ENCODE measurements at regions not wholly inside any gene's neighbourhood (a gene's known extent, or its start where the extent isn't known, plus 50 kb on each side); places are given as distances from the start of the nearest gene placed in this dataset.

DNA sequence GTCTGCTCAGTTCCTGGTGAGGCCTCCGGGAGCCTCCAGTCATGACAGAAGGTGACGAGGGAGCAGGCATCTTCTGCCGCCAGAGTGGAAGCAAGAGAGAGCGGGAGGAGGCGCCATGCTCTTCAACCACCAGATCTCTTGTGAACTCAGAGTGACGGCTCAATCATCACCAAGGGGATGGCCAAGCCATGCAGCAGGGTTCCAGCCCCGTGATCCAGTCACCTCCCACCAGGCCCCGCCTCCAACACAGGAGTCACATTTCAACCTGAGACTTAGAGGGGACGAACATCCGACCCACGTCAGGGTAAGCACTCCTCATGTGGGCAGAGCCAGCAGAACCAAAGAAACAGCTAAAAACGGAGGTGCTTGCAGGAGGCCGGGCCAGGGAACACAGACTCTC lies 1470.5 kb downstream of the BRD1 start:
- no peaks in the 10 kb centered on the region for H3K4me1 ChIP-seq (ENCODE audit: low read depth)
- H3K27me3 ChIP-seq: no peaks in the 10 kb centered on the region
- DNase-seq (ENCODE audit: low read depth in 1 of 2, low spot score in 1 of 2): peak in 1 of 2 donors; percentile 2
- no peaks in the 10 kb centered on the region for H3K36me3 ChIP-seq
- H3K27ac ChIP-seq: no peak overlapping the region
- TF ChIP-seq, protein P1, sequence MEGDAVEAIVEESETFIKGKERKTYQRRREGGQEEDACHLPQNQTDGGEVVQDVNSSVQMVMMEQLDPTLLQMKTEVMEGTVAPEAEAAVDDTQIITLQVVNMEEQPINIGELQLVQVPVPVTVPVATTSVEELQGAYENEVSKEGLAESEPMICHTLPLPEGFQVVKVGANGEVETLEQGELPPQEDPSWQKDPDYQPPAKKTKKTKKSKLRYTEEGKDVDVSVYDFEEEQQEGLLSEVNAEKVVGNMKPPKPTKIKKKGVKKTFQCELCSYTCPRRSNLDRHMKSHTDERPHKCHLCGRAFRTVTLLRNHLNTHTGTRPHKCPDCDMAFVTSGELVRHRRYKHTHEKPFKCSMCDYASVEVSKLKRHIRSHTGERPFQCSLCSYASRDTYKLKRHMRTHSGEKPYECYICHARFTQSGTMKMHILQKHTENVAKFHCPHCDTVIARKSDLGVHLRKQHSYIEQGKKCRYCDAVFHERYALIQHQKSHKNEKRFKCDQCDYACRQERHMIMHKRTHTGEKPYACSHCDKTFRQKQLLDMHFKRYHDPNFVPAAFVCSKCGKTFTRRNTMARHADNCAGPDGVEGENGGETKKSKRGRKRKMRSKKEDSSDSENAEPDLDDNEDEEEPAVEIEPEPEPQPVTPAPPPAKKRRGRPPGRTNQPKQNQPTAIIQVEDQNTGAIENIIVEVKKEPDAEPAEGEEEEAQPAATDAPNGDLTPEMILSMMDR (IDR thresholded peaks at IDR 0.05; ENCODE audit: low read depth, low read length): no peak
- no peaks in the 10 kb centered on the region for H3K9me3 ChIP-seq (ENCODE audit: low read depth)
- H3K4me3 ChIP-seq: no peak overlapping the region

DNA sequence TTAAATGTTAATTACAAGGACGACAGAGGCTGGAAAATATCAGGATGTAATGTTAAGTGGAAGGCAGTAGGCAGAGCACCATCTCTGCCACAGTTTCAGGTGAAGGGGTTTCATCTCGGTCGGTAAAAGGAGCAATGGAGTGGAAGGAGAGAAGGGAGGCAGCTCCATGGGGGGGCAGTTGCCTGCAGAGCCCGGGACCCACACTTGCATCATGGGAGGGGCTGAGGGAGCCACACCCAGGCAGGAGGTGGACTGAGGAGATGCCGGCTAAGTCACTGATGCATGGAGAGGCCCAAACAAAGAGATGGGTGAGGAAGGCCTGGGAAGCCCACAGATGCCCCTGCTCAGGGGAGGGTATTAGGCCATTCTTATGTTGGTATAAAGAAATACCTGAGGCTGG lies 1470.9 kb downstream of the BRD1 start:
- no peak for DNase-seq (ENCODE audit: low read depth in 1 of 2, low spot score in 1 of 2)
- Histone ChIP-seq H3K27ac (no peak overlapping the region), H3K27me3 (no peaks in the 10 kb centered on the region), H3K9me3 (ENCODE audit: low read depth) (no peaks in the 10 kb centered on the region), H3K4me3 (no peak overlapping the region), H3K36me3 (no peaks in the 10 kb centered on the region), H3K4me1 (ENCODE audit: low read depth) (no peaks in the 10 kb centered on the region)
- TF ChIP-seq, protein P1 (IDR thresholded peaks at IDR 0.05; ENCODE audit: low read depth, low read length): no peak

DNA sequence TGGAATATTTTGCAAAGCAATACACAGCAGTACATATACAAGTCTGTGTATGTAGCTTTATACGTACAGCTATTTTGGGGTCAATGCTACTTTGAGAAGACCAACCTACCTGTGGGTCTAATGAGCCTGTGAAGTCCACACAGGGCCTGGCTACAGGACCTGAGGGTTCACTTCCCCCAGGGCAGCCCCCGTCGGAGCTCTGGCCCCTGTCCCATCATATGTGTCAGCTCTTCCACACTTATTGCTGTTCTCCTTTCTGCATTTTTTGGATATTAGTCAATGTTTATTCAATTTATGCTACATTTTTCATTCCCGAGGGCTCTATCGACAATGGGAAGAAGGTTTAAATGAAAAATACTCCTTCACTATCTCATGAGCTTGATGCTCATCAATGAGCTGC lies 1473.6 kb downstream of the BRD1 start:
- H3K4me1 ChIP-seq (ENCODE audit: low read depth): no peaks in the 10 kb centered on the region
- no peaks in the 10 kb centered on the region for H3K9me3 ChIP-seq (ENCODE audit: low read depth)
- no peaks in the 10 kb centered on the region for H3K36me3 ChIP-seq
- no peak overlapping the region for H3K27ac ChIP-seq
- no peak overlapping the region for H3K4me3 ChIP-seq
- TF ChIP-seq, protein P1 (IDR thresholded peaks at IDR 0.05; ENCODE audit: low read depth, low read length): no peak
- no peaks in the 10 kb centered on the region for H3K27me3 ChIP-seq
- DNase-seq (ENCODE audit: low read depth in 1 of 2, low spot score in 1 of 2): no peak

DNA sequence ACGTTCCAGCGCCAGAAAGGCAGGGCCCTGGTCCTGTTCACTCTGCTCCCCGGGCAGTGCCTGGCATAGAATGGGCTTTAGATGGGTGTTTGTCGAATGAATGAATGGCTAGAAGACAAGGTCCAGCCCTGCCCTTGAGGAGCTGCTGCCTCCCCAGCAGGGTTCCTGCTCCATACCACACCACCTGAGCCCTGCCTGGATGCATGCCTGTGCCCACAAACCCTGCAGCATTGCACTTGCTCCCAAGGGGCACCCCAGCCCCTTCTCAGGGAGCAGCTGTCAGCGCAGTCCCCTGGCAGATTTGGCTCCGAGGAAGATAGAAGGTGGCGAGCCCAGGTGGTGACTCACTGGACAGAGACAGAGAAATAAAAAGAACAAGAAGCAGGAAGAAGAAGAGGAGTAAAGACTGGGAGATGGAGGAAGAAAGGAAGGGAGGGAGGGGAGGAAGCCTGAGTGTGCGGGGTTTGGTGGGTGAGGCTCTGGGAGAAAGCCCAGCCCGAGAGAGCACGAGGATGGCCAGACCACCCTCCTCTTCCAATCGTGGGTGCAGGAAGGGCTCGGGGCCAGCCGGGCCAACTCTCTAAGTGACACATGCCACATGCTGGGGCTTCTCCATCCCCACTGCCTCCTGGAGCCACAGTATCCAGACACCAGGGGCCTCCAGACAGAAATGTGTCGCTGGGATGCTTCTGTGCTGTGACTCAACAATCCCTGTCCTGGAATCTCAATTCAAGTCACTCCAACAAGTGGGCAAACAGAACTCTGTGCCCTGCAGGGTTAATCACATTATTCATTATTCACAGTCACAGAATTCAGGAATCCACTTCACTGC lies 1474.3 kb downstream of the BRD1 start:
- H3K4me3 ChIP-seq: no peak overlapping the region
- H3K9me3 ChIP-seq (ENCODE audit: low read depth): no peaks in the 10 kb centered on the region
- no peak for DNase-seq (ENCODE audit: low read depth in 1 of 2, low spot score in 1 of 2)
- H3K4me1 ChIP-seq (ENCODE audit: low read depth): no peaks in the 10 kb centered on the region
- H3K27ac ChIP-seq: no peak overlapping the region
- no peaks in the 10 kb centered on the region for H3K36me3 ChIP-seq
- H3K27me3 ChIP-seq: no peaks in the 10 kb centered on the region
- TF ChIP-seq, protein P1 (IDR thresholded peaks at IDR 0.05; ENCODE audit: low read depth, low read length): no peak

DNA sequence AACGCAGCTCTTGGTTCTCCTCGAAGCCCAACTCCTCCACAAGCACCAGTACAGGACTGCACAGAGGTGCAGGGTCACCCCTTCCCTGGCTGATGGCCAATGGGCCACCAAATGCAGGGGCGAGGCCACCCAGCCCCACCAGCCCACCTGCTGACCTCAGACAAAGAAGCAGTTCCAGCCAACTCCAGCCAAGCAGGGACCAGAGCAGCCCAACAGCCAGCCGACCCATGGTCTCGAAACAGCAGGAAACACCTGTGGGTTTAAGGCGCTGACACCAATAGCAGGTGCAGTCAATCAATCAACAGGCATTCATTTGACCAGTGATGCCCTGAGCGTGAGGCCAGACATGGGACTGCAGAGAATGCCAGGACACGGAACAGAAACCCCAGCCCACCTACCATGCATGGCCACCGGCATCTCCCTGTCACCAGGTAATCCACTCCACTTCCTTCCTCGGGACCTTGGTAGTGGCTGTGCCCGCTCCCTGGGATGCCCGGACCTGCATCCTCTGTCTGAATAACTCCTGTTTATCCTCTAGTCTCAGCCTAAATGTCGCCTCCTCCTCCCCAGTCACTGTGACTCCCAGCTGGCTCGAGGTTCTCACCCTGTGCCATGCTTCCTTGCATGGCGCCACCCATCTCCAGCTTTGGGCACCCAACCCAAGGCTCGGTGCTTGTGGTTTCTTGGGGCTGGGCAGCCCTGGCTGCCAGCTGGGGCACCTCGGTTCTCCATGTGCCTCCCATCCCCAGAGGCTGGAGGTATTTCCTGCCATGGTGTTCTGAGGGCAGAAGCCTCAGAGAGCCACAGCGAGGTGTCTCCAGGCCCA lies 1475.4 kb downstream of the BRD1 start:
- no peaks in the 10 kb centered on the region for H3K36me3 ChIP-seq
- no peaks in the 10 kb centered on the region for H3K4me1 ChIP-seq (ENCODE audit: low read depth)
- no peak for DNase-seq (ENCODE audit: low read depth in 1 of 2, low spot score in 1 of 2)
- no peak overlapping the region for H3K27ac ChIP-seq
- H3K27me3 ChIP-seq: no peaks in the 10 kb centered on the region
- H3K4me3 ChIP-seq: no peak overlapping the region
- H3K9me3 ChIP-seq (ENCODE audit: low read depth): no peaks in the 10 kb centered on the region
- TF ChIP-seq, protein P1 (IDR thresholded peaks at IDR 0.05; ENCODE audit: low read depth, low read length): no peak
